ENCODE measurements at regions not wholly inside any gene's neighbourhood (a gene's known extent, or its start where the extent isn't known, plus 50 kb on each side); places are given as distances from the start of the nearest gene placed in this dataset.

DNA sequence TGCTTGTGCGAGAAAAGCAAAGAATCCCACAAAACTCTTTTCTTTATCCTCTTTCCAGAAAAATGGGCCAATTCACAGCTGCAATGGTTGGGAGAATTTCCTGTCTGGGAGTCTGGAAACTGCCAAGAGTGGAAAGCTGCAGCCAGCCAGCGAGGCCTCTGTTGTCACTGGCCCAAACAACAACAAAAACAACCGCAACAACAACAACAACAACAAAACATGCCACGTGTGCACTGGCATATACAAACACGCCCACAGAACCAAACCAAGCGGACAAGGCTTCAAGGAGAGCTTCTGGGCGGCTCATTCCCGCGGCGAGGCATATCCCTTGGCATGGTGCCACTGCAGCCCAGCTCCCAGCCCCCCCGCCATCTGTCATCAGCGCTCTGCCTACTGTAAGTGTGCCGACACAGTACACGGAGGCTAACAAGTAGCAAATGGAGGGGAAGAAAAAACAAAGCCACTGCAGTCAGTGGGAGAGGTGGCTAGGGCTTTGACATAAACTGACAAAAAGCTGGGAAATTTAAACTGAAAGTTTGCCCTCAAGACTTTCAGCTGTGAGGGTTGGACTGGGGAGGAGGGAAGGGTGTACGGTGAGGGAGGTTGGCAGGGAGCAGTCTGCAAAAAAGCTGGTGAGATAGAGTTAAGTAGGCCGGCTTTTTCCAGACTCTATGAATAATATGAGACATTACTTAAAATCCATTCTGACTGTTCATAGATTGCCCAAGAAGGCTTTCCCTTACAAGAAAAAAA lies 165.0 kb upstream of the ZNF462 start:
- Histone ChIP-seq H4K8ac (ENCODE audit: extremely low read depth, insufficient read depth, low read length) (no peak overlapping the region), H3K18ac (ENCODE audit: extremely low read depth, low read length) (no peak overlapping the region), H3K14ac (ENCODE audit: insufficient read length) (no peak overlapping the region), H3K4me2 (ENCODE audit: insufficient read depth in 1 of 2, low read depth in 2 of 2, low read length in 2 of 2) (no peak overlapping the region), H4K91ac (replicated peaks; ENCODE audit: insufficient read length, low read length) (no peak overlapping the region), H3K4me3 (ENCODE audit: extremely low read depth in 1 of 4, insufficient read depth in 2 of 4, low read depth in 3 of 4, low read length in 4 of 4) (no peak overlapping the region), H2AK5ac (ENCODE audit: low read depth, low read length) (no peak overlapping the region), H2BK12ac (ENCODE audit: low read depth, low read length) (peak overlapping the region; percentile 64), H2BK5ac (ENCODE audit: low read depth, low read length) (no peak overlapping the region; the same call in 1 of the 2 replicates), H3K9ac (replicated peaks in 1 of 4; ENCODE audit: extremely low read depth in 1 of 4, low read depth in 3 of 4, low read length in 3 of 4) (no peak overlapping the region), H4K5ac (ENCODE audit: insufficient read length, low read depth, low read length) (no peak overlapping the region), H3K23ac (ENCODE audit: insufficient read length) (no peak overlapping the region), H3K23me2 (ENCODE audit: low read depth, low read length) (no peaks in the 10 kb centered on the region), H3K79me2 (ENCODE audit: control insufficient read depth in 1 of 2, insufficient read depth in 2 of 2, low read length in 2 of 2) (no peaks in the 10 kb centered on the region), H3K4ac (replicated peaks; ENCODE audit: insufficient read length, low read depth, low read length) (no peak overlapping the region), H3K79me1 (ENCODE audit: low read depth, low read length) (no peaks in the 10 kb centered on the region), H2BK20ac (ENCODE audit: low read length) (0 out of 2 replicates have a peak overlapping the region, but pooled peaks have one; percentile 17), H3K9me3 (ENCODE audit: insufficient read depth in 2 of 2, low read depth in 1 of 2, low read length in 1 of 2) (no peaks in the 10 kb centered on the region), H3K27me3 (replicated peaks in 1 of 4; ENCODE audit: control insufficient read depth in 3 of 4, extremely low read depth in 1 of 4, insufficient read depth in 3 of 4, low read length in 3 of 4) (no peaks in the 10 kb centered on the region), H3K56ac (replicated peaks; ENCODE audit: insufficient read length, low read depth, low read length) (no peak overlapping the region), H3K27ac (ENCODE audit: low read depth, low read length) (no peak overlapping the region), H2BK15ac (ENCODE audit: low read length) (no peak overlapping the region), H4K20me1 (replicated peaks in 1 of 2; ENCODE audit: control insufficient read depth in 1 of 2, insufficient read depth in 2 of 2, low read length in 2 of 2) (no peaks in the 10 kb centered on the region), H2AFZ (ENCODE audit: low read length) (no peak overlapping the region), H2BK120ac (replicated peaks; ENCODE audit: low read depth, low read length) (no peak overlapping the region), H3K4me1 (replicated peaks in 1 of 4; ENCODE audit: control insufficient read depth in 3 of 4, insufficient read depth in 4 of 4, low read length in 3 of 4) (peaks cover 0 to 2% (median 0%) of the 10 kb centered on the region in 4 experiments; a peak in 3 of 7 replicates), H3K36me3 (ENCODE audit: control insufficient read depth in 2 of 4, insufficient read depth in 4 of 4, low read length in 3 of 4) (no peaks in the 10 kb centered on the region)
- TF ChIP-seq CHD1 (IDR thresholded peaks at IDR 0.05; ENCODE audit: low read depth, low read length) = no peak
- TF ChIP-seq SIX5 (IDR thresholded peaks at IDR 0.05; ENCODE audit: low read depth, low read length) = no peak
- no peak for TF ChIP-seq BRCA1 (IDR thresholded peaks at IDR 0.05; ENCODE audit: low read depth, low read length)
- TF ChIP-seq TAF1 (IDR thresholded peaks at IDR 0.05; ENCODE audit: low read depth, low read length) = no peak
- TF ChIP-seq RAD21 (IDR thresholded peaks at IDR 0.05 in 1 of 2, conservative IDR thresholded peaks at IDR 0.05 in 1 of 2; ENCODE audit: low read depth in 2 of 2, low read length in 2 of 2) = no peak
- TF ChIP-seq SIRT6 (IDR thresholded peaks at IDR 0.05; ENCODE audit: low read length) = no peak
- no peak for TF ChIP-seq SP2 (IDR thresholded peaks at IDR 0.05; ENCODE audit: low read length)
- TF ChIP-seq, protein P1, sequence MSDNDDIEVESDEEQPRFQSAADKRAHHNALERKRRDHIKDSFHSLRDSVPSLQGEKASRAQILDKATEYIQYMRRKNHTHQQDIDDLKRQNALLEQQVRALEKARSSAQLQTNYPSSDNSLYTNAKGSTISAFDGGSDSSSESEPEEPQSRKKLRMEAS (IDR thresholded peaks at IDR 0.05) = no peak
- no peak for TF ChIP-seq POU5F1 (IDR thresholded peaks at IDR 0.05; ENCODE audit: low read depth, low read length)
- no peak for TF ChIP-seq EZH2 (IDR thresholded peaks at IDR 0.05; ENCODE audit: low read depth, low read length, severe bottlenecking)
- ChIA-PET CTCF (ENCODE audit: partially characterized antibody) (interaction anchor here (1.9 kb wide), 1 partner anchor 9 kb away, joined by 4 read pairs; no protein-coding TSS in a partner anchor), POLR2A (ENCODE audit: partially characterized antibody) (no interaction called here)
- FAIRE-seq (no peak), DNase-seq (ENCODE audit: low read depth in 1 of 2, low spot score in 2 of 2) (no peak)
- WGBS, 2 experiments (ENCODE audit: extremely low coverage in 1 of 2, insufficient coverage in 1 of 2, insufficient read length in 1 of 2, insufficient replicate concordance in 2 of 2, low coverage in 1 of 2, low lambda C conversion rate in 2 of 2, missing lambda C conversion rate in 1 of 2) = 86% methylated on average over 16 of the region's 16 CpGs; no CpG with 5 or more reads in 1 of the 2 experiments

All from H1 (cell line).